ENCODE measurements at regions not wholly inside any gene's neighbourhood (a gene's known extent, or its start where the extent isn't known, plus 50 kb on each side); places are given as distances from the start of the nearest gene placed in this dataset.
A peak's percentile ranks its signal among the peaks of the same experiment; 100 is the strongest.

DNA sequence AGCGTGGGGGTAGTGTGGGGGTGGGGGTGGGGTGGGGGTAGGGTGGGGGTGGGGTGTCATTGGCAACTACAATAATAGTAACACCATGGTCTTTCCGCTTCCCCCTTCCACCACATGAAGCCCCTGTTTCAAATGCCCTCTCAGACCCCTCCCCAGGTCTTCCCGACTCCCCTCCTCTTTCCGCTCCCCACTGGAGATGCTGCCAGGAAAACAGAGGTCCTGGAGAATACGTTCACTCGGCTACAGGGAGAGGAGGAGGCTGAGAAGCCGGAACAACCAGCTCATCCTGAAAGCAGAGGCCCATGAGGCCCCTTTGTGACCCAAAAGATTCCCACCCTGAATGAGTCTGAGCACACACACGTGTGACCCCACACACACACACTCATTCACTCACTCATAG is 75.4 kb downstream of the CPN2 start:
- no peak overlapping the region for H3K4me3 ChIP-seq (ENCODE audit: low read length)
- H3K4me1 ChIP-seq (ENCODE audit: control insufficient read depth, insufficient read depth, low read length), result peaks cover 41% of the 10 kb centered on the region
- no peaks in the 10 kb centered on the region for H3K36me3 ChIP-seq (ENCODE audit: control insufficient read depth, insufficient read depth, low read length)
- H3K9ac ChIP-seq (ENCODE audit: low read length), result no peak overlapping the region
- H3K27me3 ChIP-seq (ENCODE audit: control insufficient read depth, insufficient read depth, low read length), result no peaks in the 10 kb centered on the region
- H3K27ac ChIP-seq (ENCODE audit: low read depth, low read length), result peak overlapping the region; percentile 34

DNA sequence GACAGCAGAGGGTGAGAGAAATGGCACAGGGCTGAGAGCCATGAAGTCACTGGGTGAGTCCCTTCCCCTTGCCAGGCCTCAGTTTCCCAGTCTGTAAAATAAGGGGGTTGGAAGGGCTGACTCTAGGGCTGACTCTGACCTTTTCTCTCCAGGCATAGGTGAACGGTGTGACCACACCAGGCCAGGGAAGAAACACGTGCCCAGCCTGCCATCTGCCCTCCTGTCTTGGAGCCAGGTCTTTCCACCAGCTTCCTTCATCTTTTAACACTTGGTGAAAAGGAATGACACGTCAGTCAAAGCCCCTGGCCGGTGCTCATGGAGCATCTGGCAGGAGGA is 74.4 kb downstream of the CPN2 start:
- Histone ChIP-seq H3K4me3 (ENCODE audit: low read length) (no peak overlapping the region), H3K27me3 (ENCODE audit: control insufficient read depth, insufficient read depth, low read length) (no peaks in the 10 kb centered on the region), H3K9ac (ENCODE audit: low read length) (no peak overlapping the region), H3K36me3 (ENCODE audit: control insufficient read depth, insufficient read depth, low read length) (no peaks in the 10 kb centered on the region), H3K4me1 (ENCODE audit: control insufficient read depth, insufficient read depth, low read length) (peaks cover 31% of the 10 kb centered on the region), H3K27ac (ENCODE audit: low read depth, low read length) (peak overlapping the region; percentile 79)

DNA sequence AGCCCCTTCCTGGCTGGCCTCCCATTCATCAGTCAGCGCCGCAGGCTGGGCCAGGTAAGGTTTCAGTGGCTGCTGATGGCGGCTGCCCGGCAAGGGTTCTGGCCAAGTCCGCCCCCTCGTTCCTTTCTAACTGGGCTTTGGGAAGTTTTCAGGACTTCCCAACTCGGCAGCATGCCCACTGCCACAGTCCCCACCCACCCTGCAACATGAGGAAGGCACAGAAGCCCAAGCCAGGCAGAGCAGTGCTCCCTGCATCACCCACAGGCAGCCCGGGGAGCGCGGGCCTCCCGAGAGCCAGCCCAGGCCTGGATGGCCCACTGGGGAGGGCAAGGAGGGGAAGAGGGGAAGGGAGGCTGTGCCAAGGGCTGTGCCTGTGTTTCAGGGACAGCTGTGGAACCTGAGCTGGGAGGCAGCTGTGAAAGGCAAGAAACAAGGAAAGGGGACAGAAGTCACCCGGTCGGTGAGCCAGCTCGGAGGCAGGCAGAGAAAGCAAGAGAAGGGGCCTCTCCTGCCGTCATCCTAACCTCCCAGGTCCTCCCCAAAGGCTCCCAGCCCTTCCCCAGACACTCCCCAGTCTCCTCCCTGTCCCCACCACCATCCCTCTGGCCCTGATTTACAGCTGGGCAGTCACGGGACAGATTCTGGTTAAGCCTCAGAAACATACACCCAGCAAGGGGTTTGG is 73.9 kb downstream of the CPN2 start:
- Histone ChIP-seq H3K4me1 (ENCODE audit: control insufficient read depth, insufficient read depth, low read length) (peaks cover 31% of the 10 kb centered on the region), H3K27ac (ENCODE audit: low read depth, low read length) (peak overlapping the region; percentile 79), H3K9ac (ENCODE audit: low read length) (no peak overlapping the region), H3K36me3 (ENCODE audit: control insufficient read depth, insufficient read depth, low read length) (no peaks in the 10 kb centered on the region), H3K4me3 (ENCODE audit: low read length) (no peak overlapping the region), H3K27me3 (ENCODE audit: control insufficient read depth, insufficient read depth, low read length) (no peaks in the 10 kb centered on the region)

DNA sequence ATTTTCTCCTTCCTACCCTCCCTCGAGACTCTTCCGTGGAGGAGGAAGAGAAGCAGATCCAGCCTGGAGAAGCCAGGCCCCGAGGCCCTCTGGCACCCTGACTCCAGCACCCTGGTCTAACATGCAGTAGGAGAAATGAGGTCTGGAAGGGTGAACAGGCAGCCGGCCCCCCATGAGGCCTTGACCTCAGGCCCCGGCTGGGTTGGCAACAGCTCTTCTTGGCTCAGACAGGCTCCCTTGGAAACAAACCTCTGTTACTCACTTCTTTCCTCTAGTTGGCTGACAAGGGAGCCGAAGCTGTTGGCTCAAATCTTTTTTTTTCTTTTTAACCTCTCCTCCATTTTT is 73.4 kb downstream of the CPN2 start:
- Histone ChIP-seq H3K4me1 (ENCODE audit: control insufficient read depth, insufficient read depth, low read length) (peaks cover 28% of the 10 kb centered on the region), H3K9ac (ENCODE audit: low read length) (no peak overlapping the region), H3K36me3 (ENCODE audit: control insufficient read depth, insufficient read depth, low read length) (no peaks in the 10 kb centered on the region), H3K4me3 (ENCODE audit: low read length) (no peak overlapping the region), H3K27me3 (ENCODE audit: control insufficient read depth, insufficient read depth, low read length) (no peaks in the 10 kb centered on the region), H3K27ac (ENCODE audit: low read depth, low read length) (peak overlapping the region; percentile 79)

- Histone ChIP-seq H3K4me1 (ENCODE audit: control insufficient read depth, insufficient read depth, low read length) (peaks cover 25% of the 10 kb centered on the region), H3K27me3 (ENCODE audit: control insufficient read depth, insufficient read depth, low read length) (no peaks in the 10 kb centered on the region), H3K9ac (ENCODE audit: low read length) (no peak overlapping the region), H3K27ac (ENCODE audit: low read depth, low read length) (peak overlapping the region; percentile 79), H3K36me3 (ENCODE audit: control insufficient read depth, insufficient read depth, low read length) (no peaks in the 10 kb centered on the region), H3K4me3 (ENCODE audit: low read length) (no peak overlapping the region)
Measured at GRCh38 chr3:194278186-194278845, 72.8 kb downstream of the CPN2 start.

DNA sequence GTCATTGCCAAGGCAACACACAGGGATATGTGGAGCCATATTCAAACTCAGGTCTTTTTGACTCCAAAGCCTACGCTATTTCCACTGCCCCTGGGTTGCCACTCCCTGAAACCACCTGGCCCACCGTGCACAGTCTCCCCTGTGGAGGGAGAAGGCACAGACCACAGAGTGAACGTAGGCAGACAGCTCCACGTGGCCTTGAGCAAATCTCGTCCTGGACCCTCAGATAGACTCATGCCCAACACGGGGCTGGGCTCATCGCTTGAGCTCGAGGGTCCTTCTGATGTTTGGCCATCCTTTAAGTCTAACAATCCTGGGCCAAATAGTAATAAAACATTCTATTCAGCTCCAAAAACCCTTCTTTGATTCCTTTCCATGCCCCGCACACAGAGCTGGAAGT is 72.0 kb downstream of the CPN2 start:
- Histone ChIP-seq H3K36me3 (ENCODE audit: control insufficient read depth, insufficient read depth, low read length) (no peaks in the 10 kb centered on the region), H3K9ac (ENCODE audit: low read length) (no peak overlapping the region), H3K27me3 (ENCODE audit: control insufficient read depth, insufficient read depth, low read length) (no peaks in the 10 kb centered on the region), H3K27ac (ENCODE audit: low read depth, low read length) (no peak overlapping the region), H3K4me3 (ENCODE audit: low read length) (no peak overlapping the region), H3K4me1 (ENCODE audit: control insufficient read depth, insufficient read depth, low read length) (peaks cover 24% of the 10 kb centered on the region)

- peaks cover 24% of the 10 kb centered on the region for H3K4me1 ChIP-seq (ENCODE audit: control insufficient read depth, insufficient read depth, low read length)
- no peaks in the 10 kb centered on the region for H3K27me3 ChIP-seq (ENCODE audit: control insufficient read depth, insufficient read depth, low read length)
- H3K36me3 ChIP-seq (ENCODE audit: control insufficient read depth, insufficient read depth, low read length), result no peaks in the 10 kb centered on the region
- H3K4me3 ChIP-seq (ENCODE audit: low read length), result no peak overlapping the region
- H3K9ac ChIP-seq (ENCODE audit: low read length), result no peak overlapping the region
- H3K27ac ChIP-seq (ENCODE audit: low read depth, low read length), result no peak overlapping the region
Measured at GRCh38 chr3:194279701-194280360, 71.3 kb downstream of the CPN2 start.

DNA sequence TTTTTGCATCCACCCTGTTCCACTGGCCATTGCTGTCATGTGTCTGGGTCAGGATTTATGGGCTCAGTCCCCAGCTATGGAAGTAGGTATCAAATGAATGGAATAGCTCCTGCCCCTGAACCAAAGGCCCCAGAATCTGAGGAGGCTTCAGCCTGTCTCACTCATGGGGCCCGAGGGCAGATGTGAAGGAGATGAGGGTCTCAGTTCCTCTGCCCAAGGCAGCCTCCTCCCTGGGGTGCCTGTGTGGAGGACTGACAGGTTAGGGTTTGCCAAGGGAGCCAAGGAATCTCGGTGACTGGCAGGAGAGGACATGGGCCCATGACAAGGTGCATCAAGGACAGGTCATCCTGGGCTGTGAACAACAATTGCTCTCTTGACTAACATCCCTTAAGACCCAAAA is 70.4 kb downstream of the CPN2 start:
- Histone ChIP-seq H3K27ac (ENCODE audit: low read depth, low read length) (no peak overlapping the region), H3K27me3 (ENCODE audit: control insufficient read depth, insufficient read depth, low read length) (no peaks in the 10 kb centered on the region), H3K4me1 (ENCODE audit: control insufficient read depth, insufficient read depth, low read length) (peaks cover 24% of the 10 kb centered on the region), H3K36me3 (ENCODE audit: control insufficient read depth, insufficient read depth, low read length) (no peaks in the 10 kb centered on the region), H3K4me3 (ENCODE audit: low read length) (no peak overlapping the region), H3K9ac (ENCODE audit: low read length) (no peak overlapping the region)

DNA sequence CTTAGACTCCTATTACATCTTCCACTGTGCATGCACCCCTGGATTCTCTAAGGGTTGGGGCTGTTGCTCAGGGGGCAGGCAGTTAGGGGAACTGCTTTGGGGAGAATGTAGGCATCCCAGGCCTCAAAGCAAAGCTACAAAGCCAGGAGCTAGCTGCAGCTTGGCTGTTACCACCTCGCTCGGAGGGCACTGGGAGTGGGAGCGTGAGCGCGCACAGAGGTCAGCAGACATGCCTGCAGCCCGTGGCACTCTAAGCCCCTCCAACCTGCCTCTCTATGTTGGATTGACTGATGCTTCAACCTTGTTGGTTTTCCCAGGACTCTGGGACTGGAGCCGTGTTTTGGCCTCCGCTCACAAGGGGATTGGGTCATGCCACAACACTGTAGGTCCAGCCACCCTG is 69.8 kb downstream of the CPN2 start:
- Histone ChIP-seq H3K9ac (ENCODE audit: low read length) (no peak overlapping the region), H3K4me3 (ENCODE audit: low read length) (no peak overlapping the region), H3K27me3 (ENCODE audit: control insufficient read depth, insufficient read depth, low read length) (no peaks in the 10 kb centered on the region), H3K27ac (ENCODE audit: low read depth, low read length) (no peak overlapping the region), H3K4me1 (ENCODE audit: control insufficient read depth, insufficient read depth, low read length) (peaks cover 26% of the 10 kb centered on the region), H3K36me3 (ENCODE audit: control insufficient read depth, insufficient read depth, low read length) (no peaks in the 10 kb centered on the region)

GRCh38 chr3:194281766-194282165 is 69.4 kb downstream of the CPN2 start:
- no peak overlapping the region for H3K27ac ChIP-seq (ENCODE audit: low read depth, low read length)
- no peak overlapping the region for H3K4me3 ChIP-seq (ENCODE audit: low read length)
- no peaks in the 10 kb centered on the region for H3K27me3 ChIP-seq (ENCODE audit: control insufficient read depth, insufficient read depth, low read length)
- H3K36me3 ChIP-seq (ENCODE audit: control insufficient read depth, insufficient read depth, low read length), result no peaks in the 10 kb centered on the region
- no peak overlapping the region for H3K9ac ChIP-seq (ENCODE audit: low read length)
- H3K4me1 ChIP-seq (ENCODE audit: control insufficient read depth, insufficient read depth, low read length), result peaks cover 27% of the 10 kb centered on the region

DNA sequence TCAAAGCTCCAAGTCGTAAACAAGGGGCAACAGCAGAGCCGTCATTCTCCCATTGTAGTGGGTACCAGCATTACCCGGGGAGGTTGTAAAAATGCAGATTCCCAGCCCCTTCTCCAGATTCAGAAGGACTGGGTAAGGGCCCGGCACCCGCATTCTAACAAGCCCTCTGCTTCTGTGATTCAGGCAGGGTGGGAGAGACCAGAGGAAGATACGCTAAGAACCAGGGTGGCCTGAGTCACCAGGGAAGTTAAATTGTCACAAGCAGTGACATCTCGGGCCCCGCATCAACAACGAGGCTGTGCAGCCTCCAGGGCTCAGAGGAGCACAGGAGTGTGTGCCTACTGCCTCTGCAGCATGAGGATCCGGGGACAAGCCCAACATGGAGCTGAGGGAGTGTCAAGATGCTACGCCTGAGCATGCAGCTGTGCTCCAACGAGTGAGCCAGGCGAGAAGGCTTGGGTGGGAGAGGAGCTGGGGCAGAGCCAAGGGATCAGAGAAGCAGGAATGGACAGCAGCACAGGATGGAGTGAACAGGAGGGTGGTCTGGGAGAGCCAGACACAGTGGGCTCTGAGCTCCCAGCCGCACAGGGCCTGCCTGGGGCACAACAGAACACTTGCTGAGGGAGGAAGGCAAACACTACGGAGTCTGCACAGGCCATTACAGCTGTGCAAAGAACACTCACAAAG is 68.5 kb downstream of the CPN2 start:
- no peak overlapping the region for H3K9ac ChIP-seq (ENCODE audit: low read length)
- no peak overlapping the region for H3K4me3 ChIP-seq (ENCODE audit: low read length)
- H3K36me3 ChIP-seq (ENCODE audit: control insufficient read depth, insufficient read depth, low read length), result no peaks in the 10 kb centered on the region
- no peak overlapping the region for H3K27ac ChIP-seq (ENCODE audit: low read depth, low read length)
- peaks cover 21% of the 10 kb centered on the region for H3K4me1 ChIP-seq (ENCODE audit: control insufficient read depth, insufficient read depth, low read length)
- H3K27me3 ChIP-seq (ENCODE audit: control insufficient read depth, insufficient read depth, low read length), result no peaks in the 10 kb centered on the region

GRCh38 chr3:194283221-194284006 is 67.7 kb downstream of the CPN2 start:
- no peak overlapping the region for H3K4me3 ChIP-seq (ENCODE audit: low read length)
- H3K27me3 ChIP-seq (ENCODE audit: control insufficient read depth, insufficient read depth, low read length), result no peaks in the 10 kb centered on the region
- H3K27ac ChIP-seq (ENCODE audit: low read depth, low read length), result no peak overlapping the region
- H3K36me3 ChIP-seq (ENCODE audit: control insufficient read depth, insufficient read depth, low read length), result no peaks in the 10 kb centered on the region
- H3K9ac ChIP-seq (ENCODE audit: low read length), result no peak overlapping the region
- peaks cover 13% of the 10 kb centered on the region for H3K4me1 ChIP-seq (ENCODE audit: control insufficient read depth, insufficient read depth, low read length)

All from rectal smooth muscle tissue (tissue), 1 donor.